Panc1 (cell line): ENCODE measurements at regions not wholly inside any gene's neighbourhood (a gene's known extent, or its start where the extent isn't known, plus 50 kb on each side); places are given as distances from the start of the nearest gene placed in this dataset.
"Not testable (repeated sequence)": the region's sequence is repeated elsewhere in the genome, so short reads cannot be mapped to it uniquely, and the experiment has no call there.

Experiments
- POLR2AphosphoS5 ChIP-seq: IDR thresholded peaks from 2 replicates; pipeline ENCODE4 v1.6.1; 2012; ENCODE audit warnings: mild to moderate bottlenecking, low read depth, low read length, moderate library complexity
- SIN3A ChIP-seq: IDR thresholded peaks from 2 replicates; pipeline ENCODE4 v1.6.1; 2012; ENCODE audit warnings: low read depth, mild to moderate bottlenecking, low read length, moderate library complexity, borderline replicate concordance; ENCODE audit not compliant: insufficient read depth
- TF ChIP-seq, protein P1 (sequence below): fragments of 450-650 bp; IDR thresholded peaks from 2 replicates; pipeline ENCODE4 v1.5.1; 2017; ENCODE audit warnings: mild to moderate bottlenecking
- TF ChIP-seq, protein P2 (sequence below), 2 experiments: IDR thresholded peaks; 2 replicates each; pipeline ENCODE4 v1.6.1; 2011 to 2012; ENCODE audit warnings: low read depth in 2 of 2, control low read depth in 1 of 2, low read length in 1 of 2, mild to moderate bottlenecking in 1 of 2, moderate library complexity in 1 of 2; ENCODE audit not compliant: insufficient read depth in 1 of 2

DNA sequence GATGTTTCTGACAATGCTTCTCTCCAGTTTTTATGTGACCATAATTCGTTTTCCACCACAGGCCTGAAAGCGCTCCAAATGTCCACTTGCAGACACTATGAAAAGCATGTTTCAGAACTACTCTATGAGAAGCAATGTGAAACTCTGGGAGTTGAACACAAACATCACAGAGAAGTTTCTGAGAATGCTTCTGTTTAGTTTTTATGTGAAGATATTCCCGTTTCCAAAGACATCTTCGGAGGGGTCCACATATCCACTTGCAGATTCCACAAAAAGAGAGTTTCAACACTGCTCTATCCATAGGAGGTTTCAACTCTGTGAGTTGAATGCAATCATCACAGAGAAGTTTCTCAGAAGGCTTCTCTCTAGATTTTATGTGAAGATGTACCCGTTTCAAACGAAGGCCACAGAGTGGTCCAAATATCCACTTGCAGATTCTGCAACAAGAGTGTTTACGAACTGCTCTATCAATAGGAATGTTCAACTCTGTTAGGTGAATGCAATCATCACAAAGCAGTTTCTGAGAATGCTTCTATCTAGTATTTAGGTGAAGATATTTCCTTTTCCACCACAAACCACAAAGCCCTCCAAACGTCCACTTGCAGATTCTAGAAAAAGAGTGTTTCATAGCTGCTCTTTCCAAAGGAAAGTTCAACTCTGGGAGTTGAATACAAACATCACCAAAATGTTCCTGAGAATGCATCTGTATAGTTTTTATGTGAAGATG is 408.5 kb upstream of the WSB1 start:
- TF ChIP-seq, protein P1, sequence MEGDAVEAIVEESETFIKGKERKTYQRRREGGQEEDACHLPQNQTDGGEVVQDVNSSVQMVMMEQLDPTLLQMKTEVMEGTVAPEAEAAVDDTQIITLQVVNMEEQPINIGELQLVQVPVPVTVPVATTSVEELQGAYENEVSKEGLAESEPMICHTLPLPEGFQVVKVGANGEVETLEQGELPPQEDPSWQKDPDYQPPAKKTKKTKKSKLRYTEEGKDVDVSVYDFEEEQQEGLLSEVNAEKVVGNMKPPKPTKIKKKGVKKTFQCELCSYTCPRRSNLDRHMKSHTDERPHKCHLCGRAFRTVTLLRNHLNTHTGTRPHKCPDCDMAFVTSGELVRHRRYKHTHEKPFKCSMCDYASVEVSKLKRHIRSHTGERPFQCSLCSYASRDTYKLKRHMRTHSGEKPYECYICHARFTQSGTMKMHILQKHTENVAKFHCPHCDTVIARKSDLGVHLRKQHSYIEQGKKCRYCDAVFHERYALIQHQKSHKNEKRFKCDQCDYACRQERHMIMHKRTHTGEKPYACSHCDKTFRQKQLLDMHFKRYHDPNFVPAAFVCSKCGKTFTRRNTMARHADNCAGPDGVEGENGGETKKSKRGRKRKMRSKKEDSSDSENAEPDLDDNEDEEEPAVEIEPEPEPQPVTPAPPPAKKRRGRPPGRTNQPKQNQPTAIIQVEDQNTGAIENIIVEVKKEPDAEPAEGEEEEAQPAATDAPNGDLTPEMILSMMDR = not testable (repeated sequence)
- TF ChIP-seq, protein P2, sequence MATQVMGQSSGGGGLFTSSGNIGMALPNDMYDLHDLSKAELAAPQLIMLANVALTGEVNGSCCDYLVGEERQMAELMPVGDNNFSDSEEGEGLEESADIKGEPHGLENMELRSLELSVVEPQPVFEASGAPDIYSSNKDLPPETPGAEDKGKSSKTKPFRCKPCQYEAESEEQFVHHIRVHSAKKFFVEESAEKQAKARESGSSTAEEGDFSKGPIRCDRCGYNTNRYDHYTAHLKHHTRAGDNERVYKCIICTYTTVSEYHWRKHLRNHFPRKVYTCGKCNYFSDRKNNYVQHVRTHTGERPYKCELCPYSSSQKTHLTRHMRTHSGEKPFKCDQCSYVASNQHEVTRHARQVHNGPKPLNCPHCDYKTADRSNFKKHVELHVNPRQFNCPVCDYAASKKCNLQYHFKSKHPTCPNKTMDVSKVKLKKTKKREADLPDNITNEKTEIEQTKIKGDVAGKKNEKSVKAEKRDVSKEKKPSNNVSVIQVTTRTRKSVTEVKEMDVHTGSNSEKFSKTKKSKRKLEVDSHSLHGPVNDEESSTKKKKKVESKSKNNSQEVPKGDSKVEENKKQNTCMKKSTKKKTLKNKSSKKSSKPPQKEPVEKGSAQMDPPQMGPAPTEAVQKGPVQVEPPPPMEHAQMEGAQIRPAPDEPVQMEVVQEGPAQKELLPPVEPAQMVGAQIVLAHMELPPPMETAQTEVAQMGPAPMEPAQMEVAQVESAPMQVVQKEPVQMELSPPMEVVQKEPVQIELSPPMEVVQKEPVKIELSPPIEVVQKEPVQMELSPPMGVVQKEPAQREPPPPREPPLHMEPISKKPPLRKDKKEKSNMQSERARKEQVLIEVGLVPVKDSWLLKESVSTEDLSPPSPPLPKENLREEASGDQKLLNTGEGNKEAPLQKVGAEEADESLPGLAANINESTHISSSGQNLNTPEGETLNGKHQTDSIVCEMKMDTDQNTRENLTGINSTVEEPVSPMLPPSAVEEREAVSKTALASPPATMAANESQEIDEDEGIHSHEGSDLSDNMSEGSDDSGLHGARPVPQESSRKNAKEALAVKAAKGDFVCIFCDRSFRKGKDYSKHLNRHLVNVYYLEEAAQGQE (IDR thresholded peaks at IDR 0.05; ENCODE audit: insufficient read depth in 1 of 2, low read depth in 2 of 2, low read length in 1 of 2) = not testable (repeated sequence)
- not testable (repeated sequence) for TF ChIP-seq SIN3A, POLR2AphosphoS5
